ENCODE measurements at regions not wholly inside any gene's neighbourhood (a gene's known extent, or its start where the extent isn't known, plus 50 kb on each side); places are given as distances from the start of the nearest gene placed in this dataset.

- ATAC-seq (ENCODE audit: low read depth) = peak; percentile 17; the same call in 1 of the 3 replicates
- Histone ChIP-seq H3K36me3 (ENCODE audit: low read depth) (no peaks in the 10 kb centered on the region), H3K4me1 (ENCODE audit: insufficient read depth, poor library complexity, severe bottlenecking) (no peaks in the 10 kb centered on the region), H3K9me3 (ENCODE audit: severe bottlenecking) (no peaks in the 10 kb centered on the region), H3K27ac (ENCODE audit: poor library complexity, severe bottlenecking) (no peak overlapping the region), H3K27me3 (ENCODE audit: insufficient read depth, poor library complexity, severe bottlenecking) (no peaks in the 10 kb centered on the region), H3K4me3 (ENCODE audit: severe bottlenecking) (no peak overlapping the region)
- peak; percentile 28 for TF ChIP-seq CTCF (IDR thresholded peaks at IDR 0.05; ENCODE audit: poor library complexity, severe bottlenecking)
- DNase-seq (ENCODE audit: low spot score) = no peak
These were observed 119.1 kb downstream of the KLF12 start for GRCh38 chr13:74015137-74015536.

GRCh38 chr13:74009100-74009668 is 125.0 kb downstream of the KLF12 start:
- peaks cover 2% of the 10 kb centered on the region for H3K4me1 ChIP-seq (ENCODE audit: insufficient read depth, poor library complexity, severe bottlenecking)
- no peak overlapping the region for H3K4me3 ChIP-seq (ENCODE audit: severe bottlenecking)
- H3K27me3 ChIP-seq (ENCODE audit: insufficient read depth, poor library complexity, severe bottlenecking) = no peaks in the 10 kb centered on the region
- TF ChIP-seq CTCF (IDR thresholded peaks at IDR 0.05; ENCODE audit: poor library complexity, severe bottlenecking) = no peak
- no peak overlapping the region for H3K27ac ChIP-seq (ENCODE audit: poor library complexity, severe bottlenecking)
- no peaks in the 10 kb centered on the region for H3K9me3 ChIP-seq (ENCODE audit: severe bottlenecking)
- ATAC-seq (ENCODE audit: low read depth) = no peak
- DNase-seq (ENCODE audit: low spot score) = no peak
- H3K36me3 ChIP-seq (ENCODE audit: low read depth) = no peaks in the 10 kb centered on the region

- no peak for DNase-seq (ENCODE audit: low spot score)
- Histone ChIP-seq H3K36me3 (ENCODE audit: low read depth) (no peaks in the 10 kb centered on the region), H3K27me3 (ENCODE audit: insufficient read depth, poor library complexity, severe bottlenecking) (no peaks in the 10 kb centered on the region), H3K27ac (ENCODE audit: poor library complexity, severe bottlenecking) (no peak overlapping the region), H3K9me3 (ENCODE audit: severe bottlenecking) (no peaks in the 10 kb centered on the region), H3K4me1 (ENCODE audit: insufficient read depth, poor library complexity, severe bottlenecking) (peaks cover 8% of the 10 kb centered on the region), H3K4me3 (ENCODE audit: severe bottlenecking) (no peak overlapping the region)
- TF ChIP-seq CTCF (IDR thresholded peaks at IDR 0.05; ENCODE audit: poor library complexity, severe bottlenecking) = no peak
- ATAC-seq (ENCODE audit: low read depth) = peak; percentile 74
These were observed 127.5 kb downstream of the KLF12 start for GRCh38 chr13:74006666-74007065.

- Histone ChIP-seq H3K4me3 (ENCODE audit: severe bottlenecking) (no peak overlapping the region), H3K4me1 (ENCODE audit: insufficient read depth, poor library complexity, severe bottlenecking) (peaks cover 8% of the 10 kb centered on the region), H3K27ac (ENCODE audit: poor library complexity, severe bottlenecking) (no peak overlapping the region), H3K36me3 (ENCODE audit: low read depth) (no peaks in the 10 kb centered on the region), H3K9me3 (ENCODE audit: severe bottlenecking) (no peaks in the 10 kb centered on the region), H3K27me3 (ENCODE audit: insufficient read depth, poor library complexity, severe bottlenecking) (no peaks in the 10 kb centered on the region)
- no peak for TF ChIP-seq CTCF (IDR thresholded peaks at IDR 0.05; ENCODE audit: poor library complexity, severe bottlenecking)
- ATAC-seq (ENCODE audit: low read depth) (no peak), DNase-seq (ENCODE audit: low spot score) (no peak)
These were observed 128.7 kb downstream of the KLF12 start for GRCh38 chr13:74005320-74006157.

- no peaks in the 10 kb centered on the region for H3K36me3 ChIP-seq (ENCODE audit: low read depth)
- H3K4me3 ChIP-seq (ENCODE audit: severe bottlenecking) = no peak overlapping the region
- DNase-seq (ENCODE audit: low spot score) (no peak), ATAC-seq (ENCODE audit: low read depth) (no peak)
- H3K9me3 ChIP-seq (ENCODE audit: severe bottlenecking) = no peaks in the 10 kb centered on the region
- TF ChIP-seq CTCF (IDR thresholded peaks at IDR 0.05; ENCODE audit: poor library complexity, severe bottlenecking) = no peak
- H3K27me3 ChIP-seq (ENCODE audit: insufficient read depth, poor library complexity, severe bottlenecking) = no peaks in the 10 kb centered on the region
- H3K4me1 ChIP-seq (ENCODE audit: insufficient read depth, poor library complexity, severe bottlenecking) = peaks cover 8% of the 10 kb centered on the region
- H3K27ac ChIP-seq (ENCODE audit: poor library complexity, severe bottlenecking) = no peak overlapping the region
These were observed 130.1 kb downstream of the KLF12 start for GRCh38 chr13:74004109-74004508.
